ENCODE measurements at regions not wholly inside any gene's neighbourhood (a gene's known extent, or its start where the extent isn't known, plus 50 kb on each side); places are given as distances from the start of the nearest gene placed in this dataset.
"Not testable (repeated sequence)": the region's sequence is repeated elsewhere in the genome, so short reads cannot be mapped to it uniquely, and the experiment has no call there.

- no peaks in the 10 kb centered on the region for H3K9me3 ChIP-seq (ENCODE audit: low read depth)
- H3K4me3 ChIP-seq, result no peak overlapping the region
- no peaks in the 10 kb centered on the region for H4K20me1 ChIP-seq (ENCODE audit: insufficient read depth, poor library complexity, severe bottlenecking)
- H3K4me1 ChIP-seq (ENCODE audit: insufficient read depth), result peaks cover 8% of the 10 kb centered on the region
- H2AFZ ChIP-seq, result no peak overlapping the region
- no peaks in the 10 kb centered on the region for H3K36me3 ChIP-seq (replicated peaks; ENCODE audit: insufficient read depth, low read depth)
- TF ChIP-seq CTCF (IDR thresholded peaks at IDR 0.05; ENCODE audit: poor library complexity), result no peak
- TF ChIP-seq EZH2phosphoT487 (IDR thresholded peaks at IDR 0.05; ENCODE audit: low read depth, severe bottlenecking, unreplicated experiment), result no peak
- no peak overlapping the region for H3K27ac ChIP-seq
- DNase-seq (ENCODE audit: low spot score), result no peak
- WGBS (ENCODE audit: low lambda C conversion rate, missing lambda C conversion rate), result 90% methylated on average over 22 of the region's 22 CpGs
- H3K27me3 ChIP-seq, result no peaks in the 10 kb centered on the region
- H3K79me2 ChIP-seq, result no peaks in the 10 kb centered on the region
- H3K4me2 ChIP-seq, result no peak overlapping the region
- no peaks in the 10 kb centered on the region for H3K9me2 ChIP-seq (replicated peaks; ENCODE audit: insufficient read depth)
Measured at GRCh38 chr14:101630056-101630965, 69.0 kb downstream of the DIO3 start.

- DNase-seq (ENCODE audit: low spot score), result no peak
- Histone ChIP-seq H3K27ac (no peak overlapping the region), H3K4me3 (no peak overlapping the region), H4K20me1 (ENCODE audit: insufficient read depth, poor library complexity, severe bottlenecking) (no peaks in the 10 kb centered on the region), H3K4me2 (no peak overlapping the region), H2AFZ (no peak overlapping the region), H3K27me3 (no peaks in the 10 kb centered on the region), H3K36me3 (replicated peaks; ENCODE audit: insufficient read depth, low read depth) (no peaks in the 10 kb centered on the region), H3K9me3 (ENCODE audit: low read depth) (no peaks in the 10 kb centered on the region), H3K79me2 (no peaks in the 10 kb centered on the region), H3K9me2 (replicated peaks; ENCODE audit: insufficient read depth) (no peaks in the 10 kb centered on the region), H3K4me1 (ENCODE audit: insufficient read depth) (peaks cover 8% of the 10 kb centered on the region)
- no peak for TF ChIP-seq EZH2 (IDR thresholded peaks at IDR 0.05; ENCODE audit: borderline replicate concordance)
- 90% methylated on average over 3 of the region's 3 CpGs for WGBS (ENCODE audit: low lambda C conversion rate, missing lambda C conversion rate)
Measured at GRCh38 chr14:101631199-101631598, 69.9 kb downstream of the DIO3 start.

GRCh38 chr14:101631970-101632369, 70.7 kb downstream of the DIO3 start:
- 92% methylated on average over 13 of the region's 13 CpGs for WGBS (ENCODE audit: low lambda C conversion rate, missing lambda C conversion rate)
- H3K4me1 ChIP-seq (ENCODE audit: insufficient read depth); H3K79me2 ChIP-seq; DNase-seq (ENCODE audit: low spot score); H3K4me3 ChIP-seq; H3K4me2 ChIP-seq; H3K36me3 ChIP-seq (replicated peaks; ENCODE audit: insufficient read depth, low read depth); H3K9me3 ChIP-seq (ENCODE audit: low read depth); H4K20me1 ChIP-seq (ENCODE audit: insufficient read depth, poor library complexity, severe bottlenecking); H2AFZ ChIP-seq; H3K27me3 ChIP-seq; H3K27ac ChIP-seq; H3K9me2 ChIP-seq (replicated peaks; ENCODE audit: insufficient read depth): not testable (repeated sequence)

- Histone ChIP-seq H3K9me3 (ENCODE audit: low read depth) (no peaks in the 10 kb centered on the region), H3K27me3 (no peaks in the 10 kb centered on the region), H3K36me3 (replicated peaks; ENCODE audit: insufficient read depth, low read depth) (no peaks in the 10 kb centered on the region), H3K4me1 (ENCODE audit: insufficient read depth) (peaks cover 8% of the 10 kb centered on the region), H3K9me2 (replicated peaks; ENCODE audit: insufficient read depth) (no peaks in the 10 kb centered on the region), H3K4me2 (no peak overlapping the region), H4K20me1 (ENCODE audit: insufficient read depth, poor library complexity, severe bottlenecking) (no peaks in the 10 kb centered on the region), H3K27ac (no peak overlapping the region), H3K4me3 (no peak overlapping the region), H2AFZ (no peak overlapping the region), H3K79me2 (no peaks in the 10 kb centered on the region)
- 92% methylated on average over 8 of the region's 8 CpGs for WGBS (ENCODE audit: low lambda C conversion rate, missing lambda C conversion rate)
- no peak for DNase-seq (ENCODE audit: low spot score)
- no peak for TF ChIP-seq CTCF (IDR thresholded peaks at IDR 0.05; ENCODE audit: poor library complexity)
- no peak for TF ChIP-seq EZH2 (IDR thresholded peaks at IDR 0.05; ENCODE audit: borderline replicate concordance)
- no peak for TF ChIP-seq EZH2phosphoT487 (IDR thresholded peaks at IDR 0.05; ENCODE audit: low read depth, severe bottlenecking, unreplicated experiment)
Measured at GRCh38 chr14:101632520-101632919, 71.2 kb downstream of the DIO3 start.

Measured in hepatocyte (in vitro differentiated cells).